PC-9 (cell line): ENCODE measurements at regions not wholly inside any gene's neighbourhood (a gene's known extent, or its start where the extent isn't known, plus 50 kb on each side); places are given as distances from the start of the nearest gene placed in this dataset.
A peak's percentile ranks its signal among the peaks of the same experiment; 100 is the strongest.
"Not testable (repeated sequence)": the region's sequence is repeated elsewhere in the genome, so short reads cannot be mapped to it uniquely, and the experiment has no call there.

Experiments
- BruUV-seq: library from RNA; stranded (reverse); fragments of 400-500 nt; replicated peaks from 2 replicates; lab custom pipeline; 2021; lab: Mats Ljungman, UMichigan
- CTCF ChIA-PET: fragments of 300-600 bp; sonication (Branson Sonifier 250); formaldehyde crosslinking; loops from one replicate; lab custom pipeline; 2022; ENCODE audit warnings: antibody characterized with exemption; lab: Charles Lee
- POLR2A ChIA-PET: fragments of 300-600 bp; sonication (Branson Sonifier 250); formaldehyde crosslinking; loops from one replicate; lab custom pipeline; 2022; ENCODE audit warnings: antibody characterized with exemption; ENCODE audit not compliant: unreplicated experiment; lab: Charles Lee
- DNase-seq, 2 experiments: peaks; one replicate each; pipeline versions ENCODE4 v3.0.0 to v3.0.0-alpha.2; 2015 to 2022; ENCODE audit warnings: mixed read lengths in 1 of 2
- H2AFZ ChIP-seq: fragments of 200-600 bp; sonication (generic); 2 replicates; pipeline ENCODE4 v1.8.1; 2017; ENCODE audit warnings: antibody characterized with exemption
- H3F3A ChIP-seq: fragments of 200-600 bp; sonication (generic); 2 replicates; pipeline ENCODE4 v1.8.1; 2017; ENCODE audit warnings: antibody characterized with exemption, mild to moderate bottlenecking, low read depth; ENCODE audit not compliant: insufficient read depth
- H3K27ac ChIP-seq: fragments of 200-600 bp; sonication (generic); 2 replicates; pipeline ENCODE4 v1.6.1; 2016; ENCODE audit warnings: mixed run types
- H3K27me3 ChIP-seq: fragments of 200-600 bp; sonication (generic); 2 replicates; pipeline ENCODE4 v1.6.1; 2016; ENCODE audit warnings: low read depth, mixed run types; ENCODE audit not compliant: insufficient read depth
- H3K36me3 ChIP-seq: fragments of 200-600 bp; sonication (generic); 2 replicates; pipeline ENCODE4 v1.6.1; 2016; ENCODE audit warnings: low read depth, mixed run types
- H3K4me1 ChIP-seq: fragments of 200-600 bp; sonication (generic); replicated peaks from 2 replicates; pipeline ENCODE4 v1.6.1; 2016; ENCODE audit warnings: mixed run types; ENCODE audit not compliant: insufficient read depth
- H3K4me2 ChIP-seq: fragments of 200-600 bp; sonication (generic); 2 replicates; pipeline ENCODE4 v1.6.1; 2017; ENCODE audit warnings: mixed run types
- H3K4me3 ChIP-seq: fragments of 200-600 bp; sonication (generic); 2 replicates; pipeline ENCODE4 v1.6.1; 2016; ENCODE audit warnings: mixed run types
- H3K79me2 ChIP-seq: fragments of 200-600 bp; sonication (generic); 2 replicates; pipeline ENCODE4 v1.6.1; 2017; ENCODE audit warnings: low read depth, mixed run types
- H3K9me2 ChIP-seq: fragments of 200-600 bp; sonication (generic); 2 replicates; pipeline ENCODE4 v1.8.1; 2017; ENCODE audit warnings: mild to moderate bottlenecking; ENCODE audit not compliant: insufficient read depth
- H3K9me3 ChIP-seq: fragments of 200-600 bp; sonication (generic); 2 replicates; pipeline ENCODE4 v1.8.1; 2016; ENCODE audit warnings: low read depth; ENCODE audit not compliant: insufficient read depth
- H4K20me1 ChIP-seq: fragments of 200-600 bp; sonication (generic); 2 replicates; pipeline ENCODE4 v1.8.1; 2017; ENCODE audit not compliant: insufficient read depth
- EZH2 ChIP-seq: fragments of 200-600 bp; sonication (generic); IDR thresholded peaks from 2 replicates; pipeline ENCODE4 v1.8.0; 2017; ENCODE audit warnings: antibody characterized with exemption, low read depth
- intact Hi-C: fragments of 100-400 bp; cut with micrococcal nuclease; formaldehyde crosslinking; loops from one replicate; pipeline ENCODE4 v1.10.0; 2022; ENCODE audit not compliant: unreplicated experiment
- TF ChIP-seq, protein P1 (sequence below): fragments of 200-600 bp; sonication (generic); conservative IDR thresholded peaks from 2 replicates; pipeline ENCODE4 v1.6.1; 2017; ENCODE audit warnings: mixed run types, antibody characterized with exemption, mild to moderate bottlenecking, moderate library complexity

DNA sequence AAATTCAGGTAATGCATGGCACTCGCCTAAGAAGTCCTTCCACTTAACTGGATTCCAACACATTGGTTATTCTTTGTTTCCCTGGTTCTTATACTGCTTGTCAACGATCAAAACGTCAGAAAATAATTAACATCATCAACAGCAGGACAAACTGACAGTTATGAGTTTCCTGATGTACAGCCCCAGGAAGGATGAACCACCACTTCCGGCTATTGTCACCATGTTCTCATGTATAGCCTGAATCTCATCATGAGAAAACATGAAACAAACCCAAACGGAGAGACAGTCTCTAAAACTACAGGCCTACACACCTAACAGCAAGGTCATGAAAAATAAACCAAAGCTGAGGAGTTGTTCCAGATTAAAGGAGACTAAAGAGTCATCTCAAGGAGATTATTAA lies 60.5 kb upstream of the FBXO28 start:
- CTCF ChIA-PET = no interaction called here
- intact Hi-C loops = loop anchor here (2.0 to 10.0 kb wide), 2 partner anchors 61 to 239 kb away; partner anchors contain the start of gene FBXO28

DNA sequence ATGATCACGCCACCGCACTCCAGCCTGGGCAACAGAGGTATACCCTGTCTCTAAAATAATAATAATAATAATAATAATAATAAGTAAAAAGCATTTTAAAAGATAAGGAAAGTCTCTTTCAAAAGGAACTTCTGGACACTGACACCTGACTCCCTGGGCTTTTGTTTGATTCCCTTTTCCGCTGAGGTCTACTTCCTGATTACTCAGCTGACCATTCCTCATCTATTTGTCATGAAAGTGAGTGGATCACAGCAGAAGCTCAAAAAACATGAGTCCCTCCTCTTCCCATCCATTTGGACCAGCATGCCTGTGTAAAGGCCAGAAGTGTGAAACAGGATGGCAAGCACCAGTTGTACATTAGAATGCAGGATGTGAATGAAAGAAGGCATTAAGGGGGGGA lies 61.1 kb upstream of the FBXO28 start:
- peak overlapping the region; percentile 17; the same call in 1 of the 2 replicates for H3K4me2 ChIP-seq
- peak in 1 of 2 experiments; percentile 76 for DNase-seq
- H3K27me3 ChIP-seq = no peaks in the 10 kb centered on the region
- intact Hi-C loops = loop anchor here (2.0 to 10.0 kb wide), 2 partner anchors 62 to 238 kb away; partner anchors contain the start of gene FBXO28
- peaks cover 6% of the 10 kb centered on the region; the same call in 1 of the 2 replicates for H3K9me3 ChIP-seq
- no TSS peak for BruUV-seq
- ChIA-PET CTCF (interaction anchor here (0.6 kb wide), 1 partner anchor 12 kb away, joined by 3 read pairs; no protein-coding TSS in a partner anchor), POLR2A (no interaction called here)
- H3K4me3 ChIP-seq = no peak overlapping the region
- H3K27ac ChIP-seq = peak overlapping the region; percentile 42
- no peaks in the 10 kb centered on the region for H3K79me2 ChIP-seq
- peaks cover 33% of the 10 kb centered on the region for H3K4me1 ChIP-seq
- no peaks in the 10 kb centered on the region for H4K20me1 ChIP-seq
- peaks cover 21% of the 10 kb centered on the region; the same call in 1 of the 2 replicates for H3F3A ChIP-seq
- TF ChIP-seq EZH2 = no peak
- TF ChIP-seq, protein P1, sequence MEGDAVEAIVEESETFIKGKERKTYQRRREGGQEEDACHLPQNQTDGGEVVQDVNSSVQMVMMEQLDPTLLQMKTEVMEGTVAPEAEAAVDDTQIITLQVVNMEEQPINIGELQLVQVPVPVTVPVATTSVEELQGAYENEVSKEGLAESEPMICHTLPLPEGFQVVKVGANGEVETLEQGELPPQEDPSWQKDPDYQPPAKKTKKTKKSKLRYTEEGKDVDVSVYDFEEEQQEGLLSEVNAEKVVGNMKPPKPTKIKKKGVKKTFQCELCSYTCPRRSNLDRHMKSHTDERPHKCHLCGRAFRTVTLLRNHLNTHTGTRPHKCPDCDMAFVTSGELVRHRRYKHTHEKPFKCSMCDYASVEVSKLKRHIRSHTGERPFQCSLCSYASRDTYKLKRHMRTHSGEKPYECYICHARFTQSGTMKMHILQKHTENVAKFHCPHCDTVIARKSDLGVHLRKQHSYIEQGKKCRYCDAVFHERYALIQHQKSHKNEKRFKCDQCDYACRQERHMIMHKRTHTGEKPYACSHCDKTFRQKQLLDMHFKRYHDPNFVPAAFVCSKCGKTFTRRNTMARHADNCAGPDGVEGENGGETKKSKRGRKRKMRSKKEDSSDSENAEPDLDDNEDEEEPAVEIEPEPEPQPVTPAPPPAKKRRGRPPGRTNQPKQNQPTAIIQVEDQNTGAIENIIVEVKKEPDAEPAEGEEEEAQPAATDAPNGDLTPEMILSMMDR = no peak
- no peak overlapping the region for H2AFZ ChIP-seq
- H3K36me3 ChIP-seq = no peaks in the 10 kb centered on the region
- no peaks in the 10 kb centered on the region for H3K9me2 ChIP-seq

More for the DNA sequence above, 60.5 kb upstream of the FBXO28 start:
- no peaks in the 10 kb centered on the region for H3K27me3 ChIP-seq
- peaks cover 28% of the 10 kb centered on the region; the same call in 1 of the 2 replicates for H3F3A ChIP-seq
- TF ChIP-seq EZH2 = no peak
- TF ChIP-seq, protein P1 = no peak
- no peak overlapping the region for H2AFZ ChIP-seq
- H3K9me3 ChIP-seq = peaks cover 6% of the 10 kb centered on the region; the same call in 1 of the 2 replicates
- no peaks in the 10 kb centered on the region for H3K36me3 ChIP-seq
- peaks cover 40% of the 10 kb centered on the region for H3K4me1 ChIP-seq
- peak overlapping the region; percentile 23; the same call in 1 of the 2 replicates for H3K27ac ChIP-seq
- H3K4me3 ChIP-seq = no peak overlapping the region
- H3K9me2 ChIP-seq = no peaks in the 10 kb centered on the region
- no peaks in the 10 kb centered on the region for H4K20me1 ChIP-seq
- peak overlapping the region; percentile 17; the same call in 1 of the 2 replicates for H3K4me2 ChIP-seq
- POLR2A ChIA-PET = no interaction called here
- no TSS peak for BruUV-seq
- no peak for DNase-seq
- no peaks in the 10 kb centered on the region for H3K79me2 ChIP-seq

DNA sequence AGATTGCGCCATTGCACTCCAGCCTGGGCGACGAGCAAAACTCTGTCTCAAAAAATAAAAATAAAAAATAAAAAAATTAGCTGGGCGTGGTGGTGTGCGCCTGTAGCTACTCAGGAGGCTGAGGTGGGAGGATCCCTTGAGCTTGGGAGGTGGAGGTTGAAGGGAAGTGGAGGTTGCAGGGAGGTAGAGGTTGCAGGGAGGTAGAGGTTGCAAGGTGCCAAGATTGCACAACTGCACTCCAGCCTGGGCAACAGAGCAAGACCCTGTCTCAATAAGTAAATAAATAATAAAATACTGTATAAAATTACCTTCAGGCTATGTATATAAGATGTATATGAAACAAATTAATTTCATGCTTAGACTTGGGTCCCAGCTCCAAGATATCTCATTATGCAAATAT lies 62.1 kb upstream of the FBXO28 start:
- POLR2A ChIA-PET, H3K27ac ChIP-seq, H3K4me2 ChIP-seq, H3K9me2 ChIP-seq, BruUV-seq, H2AFZ ChIP-seq, H3K79me2 ChIP-seq, H4K20me1 ChIP-seq, H3K36me3 ChIP-seq, H3K27me3 ChIP-seq, DNase-seq, H3K4me3 ChIP-seq, H3K9me3 ChIP-seq: not testable (repeated sequence)
- intact Hi-C loops = loop anchor here (2.0 to 10.0 kb wide), 4 partner anchors 27 to 237 kb away; partner anchors contain the start of gene FBXO28
- Histone ChIP-seq H3F3A (peaks cover 14% of the 10 kb centered on the region; the same call in 1 of the 2 replicates), H3K4me1 (peaks cover 24% of the 10 kb centered on the region)
- CTCF ChIA-PET = interaction anchor here (1.3 kb wide), 1 partner anchor 12 kb away, joined by 3 read pairs; no protein-coding TSS in a partner anchor
